MG63 (cell line): ENCODE measurements at regions not wholly inside any gene's neighbourhood (a gene's known extent, or its start where the extent isn't known, plus 50 kb on each side); places are given as distances from the start of the nearest gene placed in this dataset.
"Not testable (repeated sequence)": the region's sequence is repeated elsewhere in the genome, so short reads cannot be mapped to it uniquely, and the experiment has no call there.

Source experiments
- DNase-seq: peaks from one replicate; pipeline ENCODE4 v3.0.0-alpha.2; 2020
- H3K27me3 ChIP-seq: fragments of 250-450 bp; sonication (Bioruptor Pico); 2 replicates; pipeline ENCODE4 v1.5.1; 2020; ENCODE audit warnings: mild to moderate bottlenecking, moderate library complexity
- H3K36me3 ChIP-seq: fragments of 250-450 bp; sonication (Bioruptor Pico); 2 replicates; pipeline ENCODE4 v1.5.1; 2020; ENCODE audit warnings: mild to moderate bottlenecking, moderate library complexity
- H3K4me3 ChIP-seq: fragments of 250-450 bp; sonication (Bioruptor Pico); 2 replicates; pipeline ENCODE4 v1.5.1; 2020; ENCODE audit warnings: mild to moderate bottlenecking, moderate library complexity
- H3K9me3 ChIP-seq: fragments of 250-450 bp; sonication (Bioruptor Pico); 2 replicates; pipeline ENCODE4 v1.5.1; 2020; ENCODE audit warnings: mild to moderate bottlenecking, moderate library complexity

- Histone ChIP-seq H3K27me3 (no peaks in the 10 kb centered on the region), H3K9me3 (no peaks in the 10 kb centered on the region), H3K36me3 (no peaks in the 10 kb centered on the region), H3K4me3 (no peak overlapping the region)
- DNase-seq = no peak
Measured at GRCh38 chr6:145110109-145110508, 625.2 kb downstream of the EPM2A start.

- not testable (repeated sequence) for H3K36me3 ChIP-seq, DNase-seq, H3K9me3 ChIP-seq, H3K27me3 ChIP-seq, H3K4me3 ChIP-seq
Measured at GRCh38 chr6:145111407-145111806, 623.9 kb downstream of the EPM2A start.

- H3K36me3 ChIP-seq = no peaks in the 10 kb centered on the region
- peak; percentile 1 for DNase-seq
- no peaks in the 10 kb centered on the region for H3K27me3 ChIP-seq
- H3K9me3 ChIP-seq = no peaks in the 10 kb centered on the region
- H3K4me3 ChIP-seq = no peak overlapping the region
Measured at GRCh38 chr6:145112711-145113148, 622.6 kb downstream of the EPM2A start.

- Histone ChIP-seq H3K9me3 (no peaks in the 10 kb centered on the region), H3K4me3 (no peak overlapping the region), H3K27me3 (no peaks in the 10 kb centered on the region), H3K36me3 (no peaks in the 10 kb centered on the region)
- no peak for DNase-seq
Measured at GRCh38 chr6:145115638-145116037, 619.7 kb downstream of the EPM2A start.

GRCh38 chr6:145116591-145117178 lies 618.6 kb downstream of the EPM2A start:
- Histone ChIP-seq H3K9me3 (no peaks in the 10 kb centered on the region), H3K27me3 (no peaks in the 10 kb centered on the region), H3K4me3 (no peak overlapping the region), H3K36me3 (no peaks in the 10 kb centered on the region)
- no peak for DNase-seq

GRCh38 chr6:145118224-145118623 lies 617.1 kb downstream of the EPM2A start:
- H3K27me3 ChIP-seq = no peaks in the 10 kb centered on the region
- DNase-seq = no peak
- no peak overlapping the region for H3K4me3 ChIP-seq
- no peaks in the 10 kb centered on the region for H3K36me3 ChIP-seq
- no peaks in the 10 kb centered on the region for H3K9me3 ChIP-seq

GRCh38 chr6:145119081-145119480 lies 616.2 kb downstream of the EPM2A start:
- Histone ChIP-seq H3K9me3 (no peaks in the 10 kb centered on the region), H3K4me3 (no peak overlapping the region)

GRCh38 chr6:145132709-145133108 lies 602.6 kb downstream of the EPM2A start:
- Histone ChIP-seq H3K4me3 (no peak overlapping the region), H3K36me3 (no peaks in the 10 kb centered on the region), H3K27me3 (no peaks in the 10 kb centered on the region), H3K9me3 (no peaks in the 10 kb centered on the region)
- DNase-seq = no peak

More at GRCh38 chr6:145119081-145119480, 616.2 kb downstream of the EPM2A start:
- no peak for DNase-seq
- Histone ChIP-seq H3K36me3 (no peaks in the 10 kb centered on the region), H3K27me3 (no peaks in the 10 kb centered on the region)

GRCh38 chr6:145135702-145136101 lies 599.6 kb downstream of the EPM2A start:
- Histone ChIP-seq H3K9me3 (no peaks in the 10 kb centered on the region), H3K4me3 (no peak overlapping the region), H3K36me3 (no peaks in the 10 kb centered on the region), H3K27me3 (no peaks in the 10 kb centered on the region)
- DNase-seq = no peak

- no peaks in the 10 kb centered on the region for H3K27me3 ChIP-seq
- no peaks in the 10 kb centered on the region for H3K9me3 ChIP-seq
- no peaks in the 10 kb centered on the region for H3K36me3 ChIP-seq
- no peak for DNase-seq
- no peak overlapping the region for H3K4me3 ChIP-seq
Measured at GRCh38 chr6:145137425-145137824, 597.9 kb downstream of the EPM2A start.

- no peak overlapping the region for H3K4me3 ChIP-seq
- H3K36me3 ChIP-seq = no peaks in the 10 kb centered on the region
- H3K9me3 ChIP-seq = no peaks in the 10 kb centered on the region
- H3K27me3 ChIP-seq = no peaks in the 10 kb centered on the region
- DNase-seq = no peak
Measured at GRCh38 chr6:145138469-145139139, 596.7 kb downstream of the EPM2A start.

GRCh38 chr6:145139140-145139850 lies 596.0 kb downstream of the EPM2A start:
- DNase-seq = no peak
- Histone ChIP-seq H3K36me3 (no peaks in the 10 kb centered on the region), H3K27me3 (no peaks in the 10 kb centered on the region), H3K9me3 (no peaks in the 10 kb centered on the region), H3K4me3 (no peak overlapping the region)

GRCh38 chr6:145139895-145140294 lies 595.4 kb downstream of the EPM2A start:
- Histone ChIP-seq H3K9me3 (no peaks in the 10 kb centered on the region), H3K27me3 (no peaks in the 10 kb centered on the region), H3K36me3 (no peaks in the 10 kb centered on the region), H3K4me3 (no peak overlapping the region)
- DNase-seq = no peak

GRCh38 chr6:145141572-145141971 lies 593.7 kb downstream of the EPM2A start:
- H3K27me3 ChIP-seq = no peaks in the 10 kb centered on the region
- H3K36me3 ChIP-seq = no peaks in the 10 kb centered on the region
- no peaks in the 10 kb centered on the region for H3K9me3 ChIP-seq
- DNase-seq = no peak
- no peak overlapping the region for H3K4me3 ChIP-seq

GRCh38 chr6:145142958-145143357 lies 592.4 kb downstream of the EPM2A start:
- DNase-seq = no peak
- Histone ChIP-seq H3K36me3 (no peaks in the 10 kb centered on the region), H3K4me3 (no peak overlapping the region), H3K27me3 (no peaks in the 10 kb centered on the region), H3K9me3 (no peaks in the 10 kb centered on the region)

GRCh38 chr6:145143379-145143778 lies 591.9 kb downstream of the EPM2A start:
- H3K4me3 ChIP-seq = no peak overlapping the region
- no peaks in the 10 kb centered on the region for H3K36me3 ChIP-seq
- H3K9me3 ChIP-seq = no peaks in the 10 kb centered on the region
- no peak for DNase-seq
- H3K27me3 ChIP-seq = no peaks in the 10 kb centered on the region

GRCh38 chr6:145147559-145147958 lies 587.8 kb downstream of the EPM2A start:
- H3K36me3 ChIP-seq = no peaks in the 10 kb centered on the region
- no peaks in the 10 kb centered on the region for H3K9me3 ChIP-seq
- no peak overlapping the region for H3K4me3 ChIP-seq
- H3K27me3 ChIP-seq = no peaks in the 10 kb centered on the region
- DNase-seq = no peak
